Mesothelial cell of epicardium (in vitro differentiated cells): ENCODE measurements at regions not wholly inside any gene's neighbourhood (a gene's known extent, or its start where the extent isn't known, plus 50 kb on each side); places are given as distances from the start of the nearest gene placed in this dataset.

Source experiments
- DNase-seq, 2 experiments: peaks; one replicate each; pipeline ENCODE4 v3.0.0; 2021; ENCODE audit warnings: low spot score in 2 of 2; ENCODE audit not compliant: unreplicated experiment in 2 of 2
- H3K27ac Mint-ChIP-seq: 2 replicates; pipeline ENCODE4 v1.8.0; 2021; ENCODE audit warnings: mixed read lengths
- H3K27me3 Mint-ChIP-seq: 2 replicates; pipeline ENCODE4 v1.8.0; 2021; ENCODE audit warnings: low read depth, mixed read lengths
- H3K36me3 Mint-ChIP-seq: 2 replicates; pipeline ENCODE4 v1.8.0; 2021; ENCODE audit warnings: mixed read lengths
- H3K4me1 Mint-ChIP-seq: 2 replicates; pipeline ENCODE4 v1.8.0; 2021; ENCODE audit warnings: mixed read lengths
- H3K4me3 Mint-ChIP-seq: 2 replicates; pipeline ENCODE4 v1.8.0; 2021; ENCODE audit warnings: mild to moderate bottlenecking, moderate library complexity, mixed read lengths
- H3K9me3 Mint-ChIP-seq: 2 replicates; pipeline ENCODE4 v1.8.0; 2021; ENCODE audit warnings: mixed read lengths
- CTCF ChIP-seq: fragments of 200-600 bp; sonication (generic); IDR thresholded peaks from one replicate; pipeline ENCODE4 v1.5.0; 2021; ENCODE audit warnings: antibody characterized with exemption; ENCODE audit not compliant: unreplicated experiment

GRCh38 chr7:33788531-33788930 is 116.8 kb upstream of the BMPER start:
- Mint-ChIP-seq H3K27ac (no peak overlapping the region), H3K27me3 (peaks cover 16% of the 10 kb centered on the region), H3K4me3 (no peak overlapping the region), H3K4me1 (peaks cover 23% of the 10 kb centered on the region), H3K36me3 (no peaks in the 10 kb centered on the region), H3K9me3 (peaks cover 9% of the 10 kb centered on the region)
- DNase-seq, result no peak
- no peak for TF ChIP-seq CTCF

- H3K9me3 Mint-ChIP-seq, result peaks cover 5% of the 10 kb centered on the region
- no peak overlapping the region for H3K4me3 Mint-ChIP-seq
- H3K4me1 Mint-ChIP-seq, result peaks cover 23% of the 10 kb centered on the region
- peaks cover 13% of the 10 kb centered on the region for H3K27me3 Mint-ChIP-seq
- DNase-seq, result no peak
- no peaks in the 10 kb centered on the region for H3K36me3 Mint-ChIP-seq
- no peak for TF ChIP-seq CTCF
- H3K27ac Mint-ChIP-seq, result peak overlapping the region; percentile 52
These were observed 115.3 kb upstream of the BMPER start for GRCh38 chr7:33789871-33790630.

GRCh38 chr7:33790746-33791145 is 114.6 kb upstream of the BMPER start:
- Mint-ChIP-seq H3K4me1 (peaks cover 23% of the 10 kb centered on the region), H3K27me3 (peaks cover 10% of the 10 kb centered on the region), H3K9me3 (peaks cover 5% of the 10 kb centered on the region), H3K36me3 (no peaks in the 10 kb centered on the region), H3K27ac (peak overlapping the region; percentile 52), H3K4me3 (no peak overlapping the region)
- no peak for DNase-seq
- TF ChIP-seq CTCF, result no peak

GRCh38 chr7:33792041-33792440 is 113.3 kb upstream of the BMPER start:
- no peaks in the 10 kb centered on the region for H3K36me3 Mint-ChIP-seq
- peaks cover 2% of the 10 kb centered on the region for H3K27me3 Mint-ChIP-seq
- peaks cover 23% of the 10 kb centered on the region for H3K4me1 Mint-ChIP-seq
- DNase-seq, result no peak
- no peak overlapping the region for H3K27ac Mint-ChIP-seq
- no peak for TF ChIP-seq CTCF
- H3K4me3 Mint-ChIP-seq, result no peak overlapping the region
- H3K9me3 Mint-ChIP-seq, result no peaks in the 10 kb centered on the region

GRCh38 chr7:33792547-33793105 is 112.7 kb upstream of the BMPER start:
- no peaks in the 10 kb centered on the region for H3K36me3 Mint-ChIP-seq
- H3K4me3 Mint-ChIP-seq, result no peak overlapping the region
- peaks cover 23% of the 10 kb centered on the region for H3K4me1 Mint-ChIP-seq

More at GRCh38 chr7:33792547-33793105, 112.7 kb upstream of the BMPER start:
- no peak for TF ChIP-seq CTCF
- no peaks in the 10 kb centered on the region for H3K9me3 Mint-ChIP-seq
- no peak for DNase-seq
- peaks cover 2% of the 10 kb centered on the region for H3K27me3 Mint-ChIP-seq
- no peak overlapping the region for H3K27ac Mint-ChIP-seq
